ENCODE measurements at regions not wholly inside any gene's neighbourhood (a gene's known extent, or its start where the extent isn't known, plus 50 kb on each side); places are given as distances from the start of the nearest gene placed in this dataset.

GRCh38 chr6:11434565-11435326 is 102.8 kb upstream of the TMEM170B start (continued):
- TF ChIP-seq ZNF598 (CRISPR knock-in tag; IDR thresholded peaks at IDR 0.05; ENCODE audit: borderline replicate concordance) (no peak), ZNF383 (CRISPR knock-in tag; IDR thresholded peaks at IDR 0.05; ENCODE audit: borderline replicate concordance) (no peak; the same call in 1 of the 2 replicates), SP140L (CRISPR knock-in tag; IDR thresholded peaks at IDR 0.05; ENCODE audit: borderline replicate concordance) (no peak; the same call in 1 of the 2 replicates), KMT2A (CRISPR knock-in tag; IDR thresholded peaks at IDR 0.05) (0 out of 2 replicates have a peak, but pooled peaks have one; percentile 30), SIN3B (IDR thresholded peaks at IDR 0.05; ENCODE audit: low read length) (no peak), RFXAP (CRISPR knock-in tag; IDR thresholded peaks at IDR 0.05; ENCODE audit: borderline replicate concordance) (peak; percentile 64; the same call in 1 of the 2 replicates), ZSCAN29 (CRISPR knock-in tag; conservative IDR thresholded peaks at IDR 0.05) (peak; percentile 51; the same call in 1 of the 2 replicates), HNRNPH1 (optimal IDR thresholded peaks at IDR 0.05; ENCODE audit: low read depth, low read length) (no peak), RCOR2 (CRISPR knock-in tag; IDR thresholded peaks at IDR 0.05) (peak; percentile 98), YEATS4 (CRISPR knock-in tag; IDR thresholded peaks at IDR 0.05; ENCODE audit: borderline replicate concordance) (peak; percentile 34; the same call in 1 of the 2 replicates), ZNF766 (CRISPR knock-in tag; IDR thresholded peaks at IDR 0.05; ENCODE audit: borderline replicate concordance) (no peak), ZIK1 (CRISPR knock-in tag; IDR thresholded peaks at IDR 0.05; ENCODE audit: borderline replicate concordance, low read depth) (no peak), ZNF563 (CRISPR knock-in tag; IDR thresholded peaks at IDR 0.05) (no peak; the same call in 1 of the 2 replicates), TBX3 (IDR thresholded peaks at IDR 0.05; ENCODE audit: borderline replicate concordance) (peak; percentile 92), ZNF460 (CRISPR knock-in tag; IDR thresholded peaks at IDR 0.05; ENCODE audit: borderline replicate concordance) (peak; percentile 12; the same call in 1 of the 2 replicates), ZNF225 (CRISPR knock-in tag; IDR thresholded peaks at IDR 0.05) (no peak), XRCC5 (optimal IDR thresholded peaks at IDR 0.05; ENCODE audit: low read length) (peak; percentile 63)
- TF ChIP-seq, protein P1, sequence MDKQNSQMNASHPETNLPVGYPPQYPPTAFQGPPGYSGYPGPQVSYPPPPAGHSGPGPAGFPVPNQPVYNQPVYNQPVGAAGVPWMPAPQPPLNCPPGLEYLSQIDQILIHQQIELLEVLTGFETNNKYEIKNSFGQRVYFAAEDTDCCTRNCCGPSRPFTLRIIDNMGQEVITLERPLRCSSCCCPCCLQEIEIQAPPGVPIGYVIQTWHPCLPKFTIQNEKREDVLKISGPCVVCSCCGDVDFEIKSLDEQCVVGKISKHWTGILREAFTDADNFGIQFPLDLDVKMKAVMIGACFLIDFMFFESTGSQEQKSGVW (CRISPR knock-in tag; IDR thresholded peaks at IDR 0.05; ENCODE audit: borderline replicate concordance): no peak
- TF ChIP-seq, protein P2, sequence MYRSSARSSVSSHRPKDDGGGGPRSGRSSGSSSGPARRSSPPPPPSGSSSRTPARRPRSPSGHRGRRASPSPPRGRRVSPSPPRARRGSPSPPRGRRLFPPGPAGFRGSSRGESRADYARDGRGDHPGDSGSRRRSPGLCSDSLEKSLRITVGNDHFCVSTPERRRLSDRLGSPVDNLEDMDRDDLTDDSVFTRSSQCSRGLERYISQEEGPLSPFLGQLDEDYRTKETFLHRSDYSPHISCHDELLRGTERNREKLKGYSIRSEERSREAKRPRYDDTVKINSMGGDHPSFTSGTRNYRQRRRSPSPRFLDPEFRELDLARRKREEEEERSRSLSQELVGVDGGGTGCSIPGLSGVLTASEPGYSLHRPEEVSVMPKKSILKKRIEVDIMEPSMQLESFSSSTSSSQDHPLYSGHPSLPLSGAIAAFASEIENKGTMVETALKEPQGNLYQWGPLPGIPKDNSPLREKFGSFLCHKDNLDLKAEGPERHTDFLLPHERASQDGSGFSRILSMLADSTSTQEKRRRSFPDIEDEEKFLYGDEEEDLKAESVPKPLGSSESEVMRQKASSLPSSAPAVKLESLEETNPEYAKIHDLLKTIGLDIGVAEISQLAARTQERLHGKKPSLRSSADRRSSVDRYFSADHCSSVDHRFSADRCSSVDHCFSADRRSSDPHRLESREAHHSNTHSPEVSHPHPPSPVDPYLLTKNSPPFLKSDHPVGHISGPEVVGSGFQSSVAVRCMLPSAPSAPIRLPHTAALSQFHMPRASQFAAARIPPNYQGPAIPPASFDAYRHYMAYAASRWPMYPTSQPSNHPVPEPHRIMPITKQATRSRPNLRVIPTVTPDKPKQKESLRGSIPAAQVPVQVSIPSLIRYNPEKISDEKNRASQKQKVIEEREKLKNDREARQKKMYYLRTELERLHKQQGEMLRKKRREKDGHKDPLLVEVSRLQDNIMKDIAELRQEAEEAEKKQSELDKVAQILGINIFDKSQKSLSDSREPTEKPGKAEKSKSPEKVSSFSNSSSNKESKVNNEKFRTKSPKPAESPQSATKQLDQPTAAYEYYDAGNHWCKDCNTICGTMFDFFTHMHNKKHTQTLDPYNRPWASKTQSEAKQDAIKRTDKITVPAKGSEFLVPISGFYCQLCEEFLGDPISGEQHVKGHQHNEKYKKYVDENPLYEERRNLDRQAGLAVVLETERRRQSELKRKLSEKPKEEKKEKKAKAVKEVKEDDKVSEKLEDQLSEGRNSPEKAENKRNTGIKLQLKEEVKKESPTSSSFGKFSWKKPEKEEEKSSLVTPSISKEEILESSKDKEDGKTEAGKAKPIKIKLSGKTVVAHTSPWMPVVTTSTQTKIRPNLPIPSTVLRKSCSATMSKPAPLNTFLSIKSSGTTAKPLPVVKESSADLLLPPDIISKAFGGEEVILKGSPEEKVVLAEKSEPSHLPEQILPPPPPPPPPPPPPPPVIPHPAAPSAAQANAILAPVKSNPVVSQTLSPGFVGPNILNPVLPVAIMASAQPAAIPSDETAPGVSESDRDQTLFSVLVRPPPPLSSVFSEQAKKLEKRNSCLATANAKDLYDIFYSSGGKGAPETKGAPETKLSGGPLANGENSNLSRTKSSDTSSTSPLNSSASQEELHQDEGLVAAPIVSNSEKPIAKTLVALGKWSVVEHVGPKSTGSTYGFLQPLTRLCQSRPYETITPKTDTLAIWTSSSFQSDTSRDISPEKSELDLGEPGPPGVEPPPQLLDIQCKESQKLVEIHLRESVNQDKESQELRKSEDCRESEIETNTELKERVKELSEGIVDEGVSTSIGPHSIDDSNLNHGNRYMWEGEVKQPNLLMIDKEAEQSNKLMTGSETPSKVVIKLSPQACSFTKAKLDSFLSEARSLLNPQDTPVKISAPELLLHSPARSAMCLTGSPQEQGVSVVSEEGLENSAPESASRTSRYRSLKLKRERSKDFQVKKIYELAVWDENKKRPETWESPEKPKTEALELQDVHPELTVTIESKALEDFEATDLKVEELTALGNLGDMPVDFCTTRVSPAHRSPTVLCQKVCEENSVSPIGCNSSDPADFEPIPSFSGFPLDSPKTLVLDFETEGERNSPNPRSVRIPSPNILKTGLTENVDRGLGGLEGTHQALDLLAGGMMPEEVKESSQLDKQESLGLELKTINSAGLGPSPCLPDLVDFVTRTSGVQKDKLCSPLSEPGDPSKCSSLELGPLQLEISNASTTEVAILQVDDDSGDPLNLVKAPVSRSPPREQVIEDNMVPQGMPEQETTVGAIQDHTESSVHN (CRISPR knock-in tag; IDR thresholded peaks at IDR 0.05): no peak; the same call in 1 of the 2 replicates
- TF ChIP-seq, protein P3, sequence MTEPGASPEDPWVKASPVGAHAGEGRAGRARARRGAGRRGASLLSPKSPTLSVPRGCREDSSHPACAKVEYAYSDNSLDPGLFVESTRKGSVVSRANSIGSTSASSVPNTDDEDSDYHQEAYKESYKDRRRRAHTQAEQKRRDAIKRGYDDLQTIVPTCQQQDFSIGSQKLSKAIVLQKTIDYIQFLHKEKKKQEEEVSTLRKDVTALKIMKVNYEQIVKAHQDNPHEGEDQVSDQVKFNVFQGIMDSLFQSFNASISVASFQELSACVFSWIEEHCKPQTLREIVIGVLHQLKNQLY (CRISPR knock-in tag; IDR thresholded peaks at IDR 0.05): peak; percentile 91

All from HepG2 (cell line).